H1 (cell line): ENCODE measurements at regions not wholly inside any gene's neighbourhood (a gene's known extent, or its start where the extent isn't known, plus 50 kb on each side); places are given as distances from the start of the nearest gene placed in this dataset.

ENCODE experiments used
- CTCF ChIA-PET: fragments of 300-600 bp; sonication (Branson Sonifier 250); formaldehyde crosslinking; loops from one replicate; lab custom pipeline; 2021; ENCODE audit not compliant: partially characterized antibody; lab: Charles Lee
- POLR2A ChIA-PET: fragments of 300-600 bp; sonication (Branson Sonifier 250); formaldehyde crosslinking; loops from one replicate; lab custom pipeline; 2021; ENCODE audit warnings: inconsistent platforms; ENCODE audit not compliant: partially characterized antibody; lab: Charles Lee
- DNase-seq, 2 experiments: peaks; one replicate each; pipeline versions ENCODE4 v3.0.0 to v3.0.0-alpha.2; 2010 to 2022; ENCODE audit warnings: low spot score in 2 of 2, low read depth in 1 of 2, mixed read lengths in 1 of 2
- FAIRE-seq: peaks from 2 replicates; lab custom pipeline; 2011; peaks lifted over from hg19 to GRCh38; lab: Jason Lieb, UNC
- H2AFZ ChIP-seq: 2 replicates; pipeline ENCODE4 v1.8.1; 2012; ENCODE audit warnings: low read length, inconsistent platforms
- H2AK5ac ChIP-seq: 2 replicates; pipeline ENCODE4 v1.6.1; 2013; ENCODE audit warnings: low read depth, low read length
- H2BK120ac ChIP-seq: replicated peaks from 2 replicates; pipeline ENCODE3; 2013; ENCODE audit warnings: low read depth, low read length, inconsistent platforms
- H2BK12ac ChIP-seq: 2 replicates; pipeline ENCODE4 v1.6.1; 2013; ENCODE audit warnings: low read depth, low read length
- H2BK15ac ChIP-seq: 2 replicates; pipeline ENCODE4 v1.6.1; 2013; ENCODE audit warnings: low read length
- H2BK20ac ChIP-seq: 2 replicates; pipeline ENCODE4 v1.6.1; 2013; ENCODE audit warnings: low read length
- H2BK5ac ChIP-seq: 2 replicates; pipeline ENCODE4 v1.6.1; 2013; ENCODE audit warnings: low read depth, low read length
- H3K14ac ChIP-seq: 2 replicates; pipeline ENCODE4 v1.6.1; 2013; ENCODE audit warnings: inconsistent platforms; ENCODE audit not compliant: insufficient read length
- H3K18ac ChIP-seq: 2 replicates; pipeline ENCODE4 v1.6.1; 2013; ENCODE audit warnings: low read length; ENCODE audit errors: extremely low read depth
- H3K23ac ChIP-seq: 2 replicates; pipeline ENCODE4 v1.6.1; 2013; ENCODE audit warnings: inconsistent platforms; ENCODE audit not compliant: insufficient read length
- H3K23me2 ChIP-seq: 2 replicates; pipeline ENCODE4 v1.6.1; 2013; ENCODE audit warnings: low read depth, low read length
- H3K27ac ChIP-seq: 2 replicates; pipeline ENCODE4 v1.6.1; 2011; ENCODE audit warnings: low read depth, low read length, inconsistent platforms
- H3K27me3 ChIP-seq, 4 experiments: replicated peaks in 1 of 4; 1 replicate in 1 of 4; 2 replicates in 3 of 4; pipeline versions ENCODE4 v1.6.1 to v1.8.1; 2011 to 2013; ENCODE audit warnings: low read length in 3 of 4, mild to moderate bottlenecking in 3 of 4, inconsistent platforms in 2 of 4, mixed read lengths in 2 of 4, moderate library complexity in 1 of 4; ENCODE audit not compliant: control insufficient read depth in 3 of 4, insufficient read depth in 3 of 4; ENCODE audit errors: extremely low read depth in 1 of 4
- H3K36me3 ChIP-seq, 4 experiments: 2 replicates each; pipeline versions ENCODE4 v1.6.1 to v1.8.1; 2011 to 2013; ENCODE audit warnings: mild to moderate bottlenecking in 4 of 4, low read length in 3 of 4, moderate library complexity in 2 of 4, control low read depth in 1 of 4, inconsistent platforms in 1 of 4; ENCODE audit not compliant: insufficient read depth in 4 of 4, control insufficient read depth in 2 of 4
- H3K4ac ChIP-seq: replicated peaks from 2 replicates; pipeline ENCODE3; 2013; ENCODE audit warnings: low read length, low read depth, mixed read lengths, inconsistent platforms; ENCODE audit not compliant: insufficient read length
- H3K4me1 ChIP-seq, 4 experiments: replicated peaks in 1 of 4; 1 replicate in 1 of 4; 2 replicates in 3 of 4; pipeline versions ENCODE4 v1.6.1 to v1.8.1; 2011 to 2013; ENCODE audit warnings: low read length in 3 of 4, inconsistent platforms in 2 of 4, mixed read lengths in 1 of 4; ENCODE audit not compliant: insufficient read depth in 4 of 4, control insufficient read depth in 3 of 4
- H3K4me2 ChIP-seq, 2 experiments: 2 replicates each; pipeline versions ENCODE4 v1.6.1 to v1.8.1; 2011 to 2013; ENCODE audit warnings: low read depth in 2 of 2, low read length in 2 of 2, control low read depth in 1 of 2, inconsistent platforms in 1 of 2, mild to moderate bottlenecking in 1 of 2; ENCODE audit not compliant: insufficient read depth in 1 of 2
- H3K4me3 ChIP-seq, 4 experiments: fragments of 200-600, 300-600 bp in 1 of 4; sonication (generic), shearing (Covaris generic), sonication (Bioruptor Twin) in 1 of 4; 2 replicates each; pipeline versions ENCODE4 v1.5.1 to v1.8.1; 2011 to 2016; ENCODE audit warnings: low read length in 4 of 4, low read depth in 3 of 4, control low read depth in 2 of 4, inconsistent platforms in 2 of 4, mild to moderate bottlenecking in 2 of 4, mixed read lengths in 1 of 4, moderate library complexity in 1 of 4; ENCODE audit not compliant: insufficient read depth in 2 of 4; ENCODE audit errors: extremely low read depth in 1 of 4
- H3K56ac ChIP-seq: replicated peaks from 2 replicates; pipeline ENCODE3; 2013; ENCODE audit warnings: low read depth, mild to moderate bottlenecking, mixed read lengths, low read length, inconsistent platforms; ENCODE audit not compliant: insufficient read length
- H3K79me1 ChIP-seq: 2 replicates; pipeline ENCODE4 v1.6.1; 2013; ENCODE audit warnings: low read depth, low read length, control low read depth
- H3K79me2 ChIP-seq, 2 experiments: 2 replicates each; pipeline versions ENCODE4 v1.6.1 to v1.8.1; 2012 to 2013; ENCODE audit warnings: low read length in 2 of 2, mild to moderate bottlenecking in 2 of 2, inconsistent platforms in 1 of 2; ENCODE audit not compliant: insufficient read depth in 2 of 2, control insufficient read depth in 1 of 2
- H3K9ac ChIP-seq, 4 experiments: replicated peaks in 1 of 4; 1 replicate in 1 of 4; 2 replicates in 3 of 4; pipeline versions ENCODE4 v1.6.1 to v1.8.1; 2011 to 2013; ENCODE audit warnings: low read depth in 3 of 4, low read length in 3 of 4, control low read depth in 2 of 4, mild to moderate bottlenecking in 2 of 4, moderate library complexity in 2 of 4, inconsistent platforms in 1 of 4; ENCODE audit errors: extremely low read depth in 1 of 4
- H3K9me3 ChIP-seq, 2 experiments: 2 replicates each; pipeline versions ENCODE4 v1.6.1 to v1.8.1; 2012 to 2013; ENCODE audit warnings: mild to moderate bottlenecking in 2 of 2, moderate library complexity in 2 of 2, control low read depth in 1 of 2, inconsistent platforms in 1 of 2, low read depth in 1 of 2, low read length in 1 of 2, mixed read lengths in 1 of 2; ENCODE audit not compliant: insufficient read depth in 2 of 2
- H4K20me1 ChIP-seq, 2 experiments: replicated peaks in 1 of 2; 2 replicates each; pipeline versions ENCODE3 to v1.8.1; 2011 to 2013; ENCODE audit warnings: inconsistent platforms in 2 of 2, low read length in 2 of 2, mild to moderate bottlenecking in 1 of 2; ENCODE audit not compliant: insufficient read depth in 2 of 2, control insufficient read depth in 1 of 2
- H4K5ac ChIP-seq: 2 replicates; pipeline ENCODE4 v1.6.1; 2013; ENCODE audit warnings: low read length, low read depth, mixed read lengths, inconsistent platforms; ENCODE audit not compliant: insufficient read length
- H4K8ac ChIP-seq: 2 replicates; pipeline ENCODE4 v1.8.0; 2013; ENCODE audit warnings: mild to moderate bottlenecking, moderate library complexity, low read length, inconsistent platforms; ENCODE audit not compliant: insufficient read depth; ENCODE audit errors: extremely low read depth
- H4K91ac ChIP-seq: replicated peaks from 2 replicates; pipeline ENCODE3; 2013; ENCODE audit warnings: low read length, mixed read lengths, inconsistent platforms; ENCODE audit not compliant: insufficient read length
- CHD1 ChIP-seq: IDR thresholded peaks from 2 replicates; pipeline ENCODE4 v1.6.1; 2012; ENCODE audit warnings: low read depth, low read length, improper control_type of control experiment
- EP300 ChIP-seq, 2 experiments: IDR thresholded peaks; 1 replicate in 1 of 2; 2 replicates in 1 of 2; pipeline ENCODE4 v1.6.1; 2011 to 2012; ENCODE audit warnings: low read depth in 2 of 2, low read length in 2 of 2, mild to moderate bottlenecking in 2 of 2, borderline replicate concordance in 1 of 2, inconsistent platforms in 1 of 2, moderate library complexity in 1 of 2
- EZH2 ChIP-seq: fragments of 200-600 bp; sonication (generic); IDR thresholded peaks from 2 replicates; pipeline ENCODE4 v1.7.1; 2012; ENCODE audit warnings: low read depth, mild to moderate bottlenecking, moderate library complexity, low read length, inconsistent platforms; ENCODE audit not compliant: severe bottlenecking
- HDAC2 ChIP-seq, 2 experiments: fragments of 300-600 bp in 1 of 2; sonication (generic) in 1 of 2; IDR thresholded peaks; 2 replicates each; pipeline ENCODE4 v1.6.1; 2011 to 2012; ENCODE audit warnings: low read depth in 2 of 2, low read length in 2 of 2, mild to moderate bottlenecking in 2 of 2, moderate library complexity in 2 of 2, borderline replicate concordance in 1 of 2, inconsistent platforms in 1 of 2
- JUND ChIP-seq: IDR thresholded peaks from 2 replicates; pipeline ENCODE4 v1.6.1; 2011; ENCODE audit warnings: mild to moderate bottlenecking, improper control_type of control experiment, low read length
- NANOG ChIP-seq: IDR thresholded peaks from 2 replicates; pipeline ENCODE4 v1.6.1; 2011; ENCODE audit warnings: low read length, low read depth, mild to moderate bottlenecking, inconsistent platforms; ENCODE audit not compliant: insufficient read depth, poor library complexity, severe bottlenecking
- POLR2A ChIP-seq, 2 experiments: IDR thresholded peaks; 1 replicate in 1 of 2; 2 replicates in 1 of 2; pipeline ENCODE4 v1.6.1; 2011; ENCODE audit warnings: low read depth in 2 of 2, low read length in 2 of 2, mild to moderate bottlenecking in 2 of 2; ENCODE audit errors: control extremely low read depth in 1 of 2
- SAP30 ChIP-seq: fragments of 300-600 bp; sonication (generic); IDR thresholded peaks from 2 replicates; pipeline ENCODE4 v1.7.1; 2012; ENCODE audit warnings: low read length, moderate library complexity, mild to moderate bottlenecking, inconsistent platforms; ENCODE audit not compliant: insufficient read depth, insufficient replicate concordance
- SP1 ChIP-seq: IDR thresholded peaks from 2 replicates; pipeline ENCODE4 v1.6.1; 2011; ENCODE audit warnings: low read depth, low read length
- SUZ12 ChIP-seq: fragments of 200-600 bp; sonication (generic); IDR thresholded peaks from 2 replicates; pipeline ENCODE4 v1.6.1; 2012; ENCODE audit warnings: mild to moderate bottlenecking, inconsistent platforms, low read length, moderate library complexity, mixed read lengths
- TAF1 ChIP-seq: IDR thresholded peaks from 2 replicates; pipeline ENCODE4 v1.6.1; 2011; ENCODE audit warnings: mild to moderate bottlenecking, low read depth, low read length
- WGBS, 2 experiments: shearing (Covaris generic) in 1 of 2; methylation state at CpG; one replicate each; pipeline versions ENCODE4 v1.1.6 to v1.1.7; 2013 to 2015; ENCODE audit warnings: low lambda C conversion rate in 2 of 2, mixed read lengths in 2 of 2, inconsistent platforms in 1 of 2, low coverage in 1 of 2, missing lambda C conversion rate in 1 of 2; ENCODE audit not compliant: insufficient replicate concordance in 2 of 2, insufficient coverage in 1 of 2, insufficient read length in 1 of 2; ENCODE audit errors: extremely low coverage in 1 of 2, missing lambda C conversion rate in 1 of 2; 5-methylcytosine and 5-hydroxymethylcytosine counted together
- TF ChIP-seq, protein P1 (sequence below): IDR thresholded peaks from 2 replicates; pipeline ENCODE4 v1.6.1; 2012; ENCODE audit warnings: inconsistent platforms

DNA sequence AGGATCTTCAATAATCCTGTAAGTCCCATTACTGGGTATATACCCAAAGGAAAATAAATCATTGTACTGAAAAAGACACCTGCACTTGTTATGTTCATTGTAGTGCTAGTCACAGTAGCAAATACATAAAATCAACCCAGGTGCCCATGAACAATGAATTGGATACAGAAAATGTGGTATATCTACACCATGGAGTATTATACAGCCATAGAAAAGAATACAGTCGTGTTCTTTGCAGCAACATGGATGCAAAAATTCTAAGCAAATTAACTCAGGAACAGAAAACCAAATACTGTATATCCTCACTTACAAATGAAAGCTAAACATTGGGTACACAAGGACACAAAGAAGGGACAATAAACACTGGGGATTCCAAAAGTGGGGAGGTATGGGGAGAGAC lies 100.8 kb upstream of the BMP2K start:
- Histone ChIP-seq H3K4ac (no peak overlapping the region), H3K56ac (no peak overlapping the region), H2AFZ (no peak overlapping the region), H3K4me3 (no peak overlapping the region), H2BK20ac (no peak overlapping the region), H4K5ac (no peak overlapping the region), H3K27ac (no peak overlapping the region), H3K4me1 (no peaks in the 10 kb centered on the region), H3K9ac (no peak overlapping the region), H2BK15ac (no peak overlapping the region), H3K23me2 (no peaks in the 10 kb centered on the region), H4K8ac (no peak overlapping the region), H3K36me3 (no peaks in the 10 kb centered on the region), H3K79me2 (no peaks in the 10 kb centered on the region), H2BK120ac (no peak overlapping the region), H3K4me2 (no peak overlapping the region), H3K27me3 (no peaks in the 10 kb centered on the region), H2BK5ac (no peak overlapping the region), H3K9me3 (no peaks in the 10 kb centered on the region), H2AK5ac (no peak overlapping the region), H3K23ac (no peak overlapping the region), H3K18ac (no peak overlapping the region), H4K91ac (no peak overlapping the region), H3K14ac (no peak overlapping the region), H2BK12ac (no peak overlapping the region), H4K20me1 (no peaks in the 10 kb centered on the region), H3K79me1 (no peaks in the 10 kb centered on the region)
- ChIA-PET POLR2A (no interaction called here), CTCF (no interaction called here)
- 88% methylated on average over 1 of the region's 1 CpG; no CpG with 5 or more reads in 1 of the 2 experiments for WGBS, 2 experiments
- TF ChIP-seq NANOG (no peak), EP300 (IDR thresholded peaks at IDR 0.05; ENCODE audit: borderline replicate concordance in 1 of 2, low read depth in 2 of 2, low read length in 2 of 2) (no peak), TAF1 (no peak), POLR2A (IDR thresholded peaks at IDR 0.05; ENCODE audit: control extremely low read depth in 1 of 2, low read depth in 2 of 2, low read length in 2 of 2) (no peak), SUZ12 (no peak), CHD1 (no peak), HDAC2 (IDR thresholded peaks at IDR 0.05; ENCODE audit: borderline replicate concordance in 1 of 2, low read depth in 2 of 2, low read length in 2 of 2) (no peak), SAP30 (no peak), EZH2 (no peak), JUND (no peak), SP1 (no peak)
- TF ChIP-seq, protein P1, sequence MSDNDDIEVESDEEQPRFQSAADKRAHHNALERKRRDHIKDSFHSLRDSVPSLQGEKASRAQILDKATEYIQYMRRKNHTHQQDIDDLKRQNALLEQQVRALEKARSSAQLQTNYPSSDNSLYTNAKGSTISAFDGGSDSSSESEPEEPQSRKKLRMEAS = no peak
- no peak for FAIRE-seq
- DNase-seq = no peak
